ENCODE measurements at regions not wholly inside any gene's neighbourhood (a gene's known extent, or its start where the extent isn't known, plus 50 kb on each side); places are given as distances from the start of the nearest gene placed in this dataset.

GRCh38 chr11:96576383-96576782, 186.6 kb downstream of the JRKL start:
- TF ChIP-seq CTCF (IDR thresholded peaks at IDR 0.05; ENCODE audit: low read length) (no peak), EZH2 (IDR thresholded peaks at IDR 0.05; ENCODE audit: borderline replicate concordance, low read length) (no peak)
